ENCODE measurements at regions not wholly inside any gene's neighbourhood (a gene's known extent, or its start where the extent isn't known, plus 50 kb on each side); places are given as distances from the start of the nearest gene placed in this dataset.

GRCh38 chr13:34320084-34320483, 502.1 kb downstream of the RFC3 start:
- Histone ChIP-seq H3K36me3 (ENCODE audit: insufficient read depth, low read length) (no peaks in the 10 kb centered on the region), H3K4me3 (ENCODE audit: low read depth in 1 of 2, low read length in 2 of 2) (no peak overlapping the region), H2AFZ (ENCODE audit: low read depth, low read length) (no peak overlapping the region), H3K4me2 (ENCODE audit: insufficient read depth, low read length) (no peak overlapping the region), H3K9me3 (ENCODE audit: insufficient read depth, low read length, severe bottlenecking) (no peaks in the 10 kb centered on the region), H3K4me1 (ENCODE audit: insufficient read depth, low read length) (no peaks in the 10 kb centered on the region), H3K79me2 (ENCODE audit: insufficient read depth, low read length) (no peaks in the 10 kb centered on the region), H3K27me3 (ENCODE audit: insufficient read depth, low read length, poor library complexity) (no peaks in the 10 kb centered on the region), H3K27ac (ENCODE audit: low read length) (no peak overlapping the region), H4K20me1 (ENCODE audit: insufficient read depth, low read length) (no peaks in the 10 kb centered on the region), H3K9ac (ENCODE audit: low read depth, low read length) (no peak overlapping the region)
- no peak for DNase-seq
- no peak for ATAC-seq (ENCODE audit: insufficient read depth, low read depth)
- no peak for TF ChIP-seq EZH2 (IDR thresholded peaks at IDR 0.05; ENCODE audit: borderline replicate concordance, low read depth, low read length, severe bottlenecking)
- TF ChIP-seq, protein P1, sequence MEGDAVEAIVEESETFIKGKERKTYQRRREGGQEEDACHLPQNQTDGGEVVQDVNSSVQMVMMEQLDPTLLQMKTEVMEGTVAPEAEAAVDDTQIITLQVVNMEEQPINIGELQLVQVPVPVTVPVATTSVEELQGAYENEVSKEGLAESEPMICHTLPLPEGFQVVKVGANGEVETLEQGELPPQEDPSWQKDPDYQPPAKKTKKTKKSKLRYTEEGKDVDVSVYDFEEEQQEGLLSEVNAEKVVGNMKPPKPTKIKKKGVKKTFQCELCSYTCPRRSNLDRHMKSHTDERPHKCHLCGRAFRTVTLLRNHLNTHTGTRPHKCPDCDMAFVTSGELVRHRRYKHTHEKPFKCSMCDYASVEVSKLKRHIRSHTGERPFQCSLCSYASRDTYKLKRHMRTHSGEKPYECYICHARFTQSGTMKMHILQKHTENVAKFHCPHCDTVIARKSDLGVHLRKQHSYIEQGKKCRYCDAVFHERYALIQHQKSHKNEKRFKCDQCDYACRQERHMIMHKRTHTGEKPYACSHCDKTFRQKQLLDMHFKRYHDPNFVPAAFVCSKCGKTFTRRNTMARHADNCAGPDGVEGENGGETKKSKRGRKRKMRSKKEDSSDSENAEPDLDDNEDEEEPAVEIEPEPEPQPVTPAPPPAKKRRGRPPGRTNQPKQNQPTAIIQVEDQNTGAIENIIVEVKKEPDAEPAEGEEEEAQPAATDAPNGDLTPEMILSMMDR (IDR thresholded peaks at IDR 0.05; ENCODE audit: borderline replicate concordance, extremely low read depth, low read length, poor library complexity, severe bottlenecking): no peak

DNA sequence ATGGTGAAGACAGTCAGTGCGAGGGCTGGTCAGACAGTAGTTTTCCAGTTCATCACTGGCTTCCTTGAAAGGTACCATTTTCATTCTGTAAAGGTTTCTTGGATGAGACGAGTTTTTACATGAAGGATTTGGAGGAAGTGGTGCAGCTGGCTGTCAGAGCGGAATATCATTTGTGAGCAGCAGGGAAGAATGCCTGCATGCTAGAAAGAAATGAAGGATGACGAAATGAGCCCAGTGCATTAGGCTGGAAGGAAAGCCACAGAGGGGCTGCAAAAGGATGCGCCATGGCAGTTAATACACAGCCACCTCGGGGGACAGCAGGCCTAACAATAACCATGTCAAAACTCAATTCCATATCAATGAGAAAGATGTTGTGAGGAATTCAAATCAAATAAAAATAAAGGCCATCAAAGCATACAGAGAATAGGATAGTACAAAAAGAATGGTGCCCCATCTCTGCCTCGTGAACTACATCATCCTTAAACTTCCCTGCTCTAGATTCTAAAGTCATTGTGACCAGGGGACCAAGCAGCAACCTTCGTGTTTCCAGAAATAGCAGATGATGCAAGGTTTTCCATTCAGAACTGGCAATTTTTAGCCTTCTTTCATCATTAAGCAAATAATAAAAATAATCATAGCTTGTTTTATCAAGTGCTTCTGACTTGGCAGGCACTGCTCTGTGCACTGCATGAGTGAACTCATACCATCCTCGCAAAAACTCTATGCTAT, 504.2 kb downstream of the RFC3 start:
- Histone ChIP-seq H3K4me1 (ENCODE audit: insufficient read depth, low read length) (no peaks in the 10 kb centered on the region), H3K27me3 (ENCODE audit: insufficient read depth, low read length, poor library complexity) (no peaks in the 10 kb centered on the region), H2AFZ (ENCODE audit: low read depth, low read length) (no peak overlapping the region), H3K9ac (ENCODE audit: low read depth, low read length) (no peak overlapping the region), H3K9me3 (ENCODE audit: insufficient read depth, low read length, severe bottlenecking) (no peaks in the 10 kb centered on the region), H3K79me2 (ENCODE audit: insufficient read depth, low read length) (no peaks in the 10 kb centered on the region), H4K20me1 (ENCODE audit: insufficient read depth, low read length) (no peaks in the 10 kb centered on the region), H3K36me3 (ENCODE audit: insufficient read depth, low read length) (no peaks in the 10 kb centered on the region), H3K4me3 (ENCODE audit: low read depth in 1 of 2, low read length in 2 of 2) (no peak overlapping the region), H3K4me2 (ENCODE audit: insufficient read depth, low read length) (no peak overlapping the region), H3K27ac (ENCODE audit: low read length) (no peak overlapping the region)
- ATAC-seq (ENCODE audit: insufficient read depth, low read depth) (no peak), DNase-seq (no peak)
- TF ChIP-seq EZH2 (IDR thresholded peaks at IDR 0.05; ENCODE audit: borderline replicate concordance, low read depth, low read length, severe bottlenecking): no peak
- TF ChIP-seq, protein P1 (IDR thresholded peaks at IDR 0.05; ENCODE audit: borderline replicate concordance, extremely low read depth, low read length, poor library complexity, severe bottlenecking): no peak

DNA sequence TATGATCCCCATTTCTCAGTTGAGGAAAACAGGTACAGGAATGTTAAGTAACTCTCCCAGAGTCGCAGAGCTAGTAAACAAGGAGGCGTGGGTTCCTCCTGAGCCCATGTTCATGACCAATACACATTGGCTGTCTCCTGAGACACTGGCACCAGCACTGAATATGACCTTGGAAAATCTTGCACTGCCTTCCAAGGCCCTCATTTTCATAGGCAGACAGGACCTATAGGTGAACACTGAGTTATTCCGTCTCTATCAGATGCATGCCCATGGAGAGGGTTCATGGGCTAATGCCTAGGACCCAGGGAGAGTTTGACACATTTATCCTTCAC, 504.8 kb downstream of the RFC3 start:
- Histone ChIP-seq H3K4me1 (ENCODE audit: insufficient read depth, low read length) (no peaks in the 10 kb centered on the region), H3K9me3 (ENCODE audit: insufficient read depth, low read length, severe bottlenecking) (no peaks in the 10 kb centered on the region), H3K9ac (ENCODE audit: low read depth, low read length) (no peak overlapping the region), H3K27me3 (ENCODE audit: insufficient read depth, low read length, poor library complexity) (no peaks in the 10 kb centered on the region), H4K20me1 (ENCODE audit: insufficient read depth, low read length) (no peaks in the 10 kb centered on the region), H2AFZ (ENCODE audit: low read depth, low read length) (no peak overlapping the region), H3K4me2 (ENCODE audit: insufficient read depth, low read length) (no peak overlapping the region), H3K36me3 (ENCODE audit: insufficient read depth, low read length) (no peaks in the 10 kb centered on the region), H3K79me2 (ENCODE audit: insufficient read depth, low read length) (no peaks in the 10 kb centered on the region), H3K4me3 (ENCODE audit: low read depth in 1 of 2, low read length in 2 of 2) (no peak overlapping the region), H3K27ac (ENCODE audit: low read length) (no peak overlapping the region)
- TF ChIP-seq EZH2 (IDR thresholded peaks at IDR 0.05; ENCODE audit: borderline replicate concordance, low read depth, low read length, severe bottlenecking): no peak
- TF ChIP-seq, protein P1 (IDR thresholded peaks at IDR 0.05; ENCODE audit: borderline replicate concordance, extremely low read depth, low read length, poor library complexity, severe bottlenecking): no peak
- no peak for DNase-seq
- no peak for ATAC-seq (ENCODE audit: insufficient read depth, low read depth)

Data from DND-41 (cell line).